A549 (cell line): ENCODE measurements at regions not wholly inside any gene's neighbourhood (a gene's known extent, or its start where the extent isn't known, plus 50 kb on each side); places are given as distances from the start of the nearest gene placed in this dataset.

Experiments
- ATAC-seq, 2 experiments: fragments of 200-7000 bp in 1 of 2; fragments of >200 bp in 1 of 2; cut with Nextera tagmentation in 1 of 2; cut with Tn5 transposase in 1 of 2; 3 replicates each; pipeline versions ENCODE4 v1.8.0 to v1.9.1; 2018 to 2020; ENCODE audit warnings: mild to moderate bottlenecking in 1 of 2, moderate library complexity in 1 of 2
- CTCF ChIA-PET: fragments of 300-600 bp; sonication (Branson Sonifier 250); formaldehyde crosslinking; extraction: SDS; loops from one replicate; lab custom pipeline; 2021; ENCODE audit warnings: antibody characterized with exemption, inconsistent platforms; lab: Yijun Ruan, JAX
- POLR2A ChIA-PET: fragments of 350-600 bp; formaldehyde crosslinking; extraction: SDS; loops from one replicate; lab custom pipeline; 2021; ENCODE audit warnings: antibody characterized with exemption, inconsistent platforms; lab: Yijun Ruan, JAX
- DNase-seq, 2 experiments: peaks; one replicate each; pipeline versions ENCODE4 v3.0.0 to v3.0.0-alpha.2; 2011 to 2016; ENCODE audit warnings: low read depth in 1 of 2, low spot score in 1 of 2
- FAIRE-seq: peaks from 2 replicates; lab custom pipeline; 2011; peaks lifted over from hg19 to GRCh38; lab: Jason Lieb, UNC
- H3K27ac ChIP-seq, 2 experiments: fragments of >200 bp; sonication (Bioruptor Twin); formaldehyde crosslinking; 3 replicates each; pipeline ENCODE4 v1.5.1; 2016 to 2017
- H3K4me1 ChIP-seq: fragments of >200 bp; sonication (Bioruptor Twin); formaldehyde crosslinking; 3 replicates; pipeline ENCODE4 v1.6.1; 2016
- H3K4me2 ChIP-seq: fragments of >200 bp; sonication (Bioruptor Twin); formaldehyde crosslinking; 3 replicates; pipeline ENCODE4 v1.6.1; 2016
- H3K4me3 ChIP-seq: fragments of >200 bp; sonication (Bioruptor Twin); formaldehyde crosslinking; 3 replicates; pipeline ENCODE4 v1.5.1; 2016
- H3K9me3 ChIP-seq: fragments of >200 bp; sonication (Bioruptor Twin); formaldehyde crosslinking; 3 replicates; pipeline ENCODE4 v1.6.1; 2016
- ATOH8 ChIP-seq: fragments of 250-450 bp; sonication (Bioruptor Pico); IDR thresholded peaks from 2 replicates; pipeline ENCODE4 v1.5.0; 2020; ENCODE audit warnings: low read depth, mild to moderate bottlenecking, moderate library complexity
- BHLHE40 ChIP-seq: IDR thresholded peaks from 2 replicates; pipeline ENCODE4 v1.6.1; 2012; ENCODE audit warnings: low read depth, low read length, inconsistent platforms
- CEBPB ChIP-seq, 2 experiments: fragments of >200 bp in 1 of 2; sonication (Bioruptor Twin) in 1 of 2; formaldehyde crosslinking in 1 of 2; IDR thresholded peaks; 2 replicates each; pipeline ENCODE4 v1.6.1; 2012 to 2016
- CHD2 ChIP-seq: fragments of 150-350 bp; IDR thresholded peaks from 2 replicates; pipeline ENCODE4 v1.6.1; 2014; ENCODE audit warnings: low read length; ENCODE audit not compliant: partially characterized antibody
- EHF ChIP-seq: fragments of 250-450 bp; sonication (Bioruptor Pico); IDR thresholded peaks from 2 replicates; pipeline ENCODE4 v1.5.0; 2020; ENCODE audit warnings: mild to moderate bottlenecking
- HDAC2 ChIP-seq: fragments of 200-600 bp; sonication (generic); IDR thresholded peaks from 2 replicates; pipeline ENCODE4 v1.6.1; 2016
- HES2 ChIP-seq: fragments of >200 bp; sonication (Bioruptor Twin); formaldehyde crosslinking; IDR thresholded peaks from 2 replicates; pipeline ENCODE4 v1.6.1; 2016
- KDM5A ChIP-seq: fragments of 200-600 bp; sonication (generic); IDR thresholded peaks from 2 replicates; pipeline ENCODE4 v1.6.1; 2016; ENCODE audit warnings: antibody characterized with exemption, mild to moderate bottlenecking
- MYC ChIP-seq: IDR thresholded peaks from 2 replicates; pipeline ENCODE4 v1.6.1; 2012; ENCODE audit warnings: mild to moderate bottlenecking, inconsistent platforms, low read length, improper control_type of control experiment, borderline replicate concordance
- NFE2L2 ChIP-seq: fragments of 150-350 bp; conservative IDR thresholded peaks from 2 replicates; pipeline ENCODE4 v1.6.1; 2014; ENCODE audit warnings: low read length
- NPAS2 ChIP-seq: fragments of 250-450 bp; sonication (Bioruptor Pico); IDR thresholded peaks from 2 replicates; pipeline ENCODE4 v1.8.0; 2022; ENCODE audit warnings: mild to moderate bottlenecking, moderate library complexity, borderline replicate concordance
- RCOR1 ChIP-seq: fragments of 150-350 bp; IDR thresholded peaks from 2 replicates; pipeline ENCODE4 v1.6.1; 2014; ENCODE audit warnings: antibody characterized with exemption, low read length, low read depth
- REST ChIP-seq: fragments of 200-600 bp; sonication (generic); IDR thresholded peaks from 2 replicates; pipeline ENCODE4 v1.6.1; 2016; ENCODE audit warnings: antibody characterized with exemption, mild to moderate bottlenecking, moderate library complexity
- TFCP2L1 ChIP-seq: fragments of 250-450 bp; sonication (Bioruptor Pico); IDR thresholded peaks from 2 replicates; pipeline ENCODE4 v1.5.0; 2021; ENCODE audit warnings: mild to moderate bottlenecking
- WGBS: methylation state at CpG from one replicate; pipeline ENCODE4 v1.1.6; 2017; ENCODE audit errors: missing lambda C conversion rate; 5-methylcytosine and 5-hydroxymethylcytosine counted together

GRCh38 chr9:105850852-105851500 lies 156.6 kb downstream of the TMEM38B start:
- 35% methylated on average over 4 of the region's 4 CpGs for WGBS
- no peak for TF ChIP-seq REST
- TF ChIP-seq NPAS2 (CRISPR knock-in tag): no peak
- FAIRE-seq (no peak), DNase-seq (no peak), ATAC-seq (no peak)
- ChIA-PET CTCF (interaction anchor here (0.6 to 2.9 kb wide), 5 partner anchors 9 to 457 kb away, joined by 3 to 10 read pairs (median 5); no protein-coding TSS in a partner anchor), POLR2A (no interaction called here)
- Histone ChIP-seq H3K9me3 (no peaks in the 10 kb centered on the region), H3K27ac (no peak overlapping the region), H3K4me1 (no peaks in the 10 kb centered on the region), H3K4me3 (no peak overlapping the region), H3K4me2 (no peak overlapping the region)

- H3K27ac ChIP-seq: no peak overlapping the region
- FAIRE-seq: no peak
- no peaks in the 10 kb centered on the region for H3K9me3 ChIP-seq
- WGBS: 6% methylated on average over 1 of the region's 1 CpG
- no peak overlapping the region for H3K4me2 ChIP-seq
- no peak overlapping the region for H3K4me3 ChIP-seq
- no peak for ATAC-seq
- POLR2A ChIA-PET: no interaction called here
- no peak for TF ChIP-seq ATOH8 (CRISPR knock-in tag)
- TF ChIP-seq NFE2L2: no peak
- no peak for TF ChIP-seq EHF (CRISPR knock-in tag)
- no peak for TF ChIP-seq NPAS2 (CRISPR knock-in tag)
- TF ChIP-seq CHD2: no peak
- no peak for TF ChIP-seq BHLHE40
- no peak for TF ChIP-seq RCOR1
- no peak for TF ChIP-seq HES2
- no peak for TF ChIP-seq CEBPB (IDR thresholded peaks at IDR 0.05)
- no peak for TF ChIP-seq TFCP2L1 (CRISPR knock-in tag)
- TF ChIP-seq MYC: no peak
- no peak for TF ChIP-seq KDM5A
- TF ChIP-seq HDAC2: no peak
- no peaks in the 10 kb centered on the region for H3K4me1 ChIP-seq
- CTCF ChIA-PET: interaction anchor here (1.8 to 2.8 kb wide), 3 partner anchors 12 to 28 kb away, joined by 8 read pairs; no protein-coding TSS in a partner anchor
- no peak for DNase-seq
Measured at GRCh38 chr9:105854026-105854782, 159.9 kb downstream of the TMEM38B start.
